ENCODE measurements at regions not wholly inside any gene's neighbourhood (a gene's known extent, or its start where the extent isn't known, plus 50 kb on each side); places are given as distances from the start of the nearest gene placed in this dataset.

- no peak for TF ChIP-seq HNF4G (IDR thresholded peaks at IDR 0.05; ENCODE audit: borderline replicate concordance, low read depth, low read length)
- no peak for TF ChIP-seq HNF4G (CRISPR knock-in tag; IDR thresholded peaks at IDR 0.05; ENCODE audit: borderline replicate concordance, low read depth)
- TF ChIP-seq RBM39 (IDR thresholded peaks at IDR 0.05; ENCODE audit: low read depth, low read length, poor library complexity, severe bottlenecking): no peak
- no peak for TF ChIP-seq ZNF160 (CRISPR knock-in tag; IDR thresholded peaks at IDR 0.05)
Observed at GRCh38 chrX:95367286-95367685, 1317.4 kb upstream of the DIAPH2 start.

Measured in HepG2 (cell line).